ENCODE measurements at regions not wholly inside any gene's neighbourhood (a gene's known extent, or its start where the extent isn't known, plus 50 kb on each side); places are given as distances from the start of the nearest gene placed in this dataset.

DNA sequence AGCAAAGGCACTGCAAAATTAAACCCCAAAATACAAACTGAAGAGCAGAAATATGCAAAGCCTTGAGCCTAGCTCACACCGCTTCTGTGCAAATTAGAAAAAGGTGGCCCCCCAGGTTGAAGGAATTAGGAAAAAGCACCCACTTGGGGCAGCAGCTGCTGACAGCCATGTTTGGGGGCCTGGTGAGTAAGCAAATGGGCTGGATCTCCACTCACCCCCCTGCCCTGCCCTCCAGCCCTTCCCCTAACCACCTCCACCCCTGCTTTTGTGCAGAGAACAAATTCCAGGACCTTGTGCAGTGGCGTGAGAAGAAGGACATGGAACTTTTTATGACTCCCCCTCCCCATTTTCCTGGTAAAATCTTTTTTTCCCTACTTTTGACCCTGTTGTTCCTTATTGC, 92.0 kb upstream of the DNAH5 start:
- DNase-seq (ENCODE audit: low spot score) (no peak), ATAC-seq (ENCODE audit: low FRiP score) (peak; percentile 25)
- TF ChIP-seq, protein P1, sequence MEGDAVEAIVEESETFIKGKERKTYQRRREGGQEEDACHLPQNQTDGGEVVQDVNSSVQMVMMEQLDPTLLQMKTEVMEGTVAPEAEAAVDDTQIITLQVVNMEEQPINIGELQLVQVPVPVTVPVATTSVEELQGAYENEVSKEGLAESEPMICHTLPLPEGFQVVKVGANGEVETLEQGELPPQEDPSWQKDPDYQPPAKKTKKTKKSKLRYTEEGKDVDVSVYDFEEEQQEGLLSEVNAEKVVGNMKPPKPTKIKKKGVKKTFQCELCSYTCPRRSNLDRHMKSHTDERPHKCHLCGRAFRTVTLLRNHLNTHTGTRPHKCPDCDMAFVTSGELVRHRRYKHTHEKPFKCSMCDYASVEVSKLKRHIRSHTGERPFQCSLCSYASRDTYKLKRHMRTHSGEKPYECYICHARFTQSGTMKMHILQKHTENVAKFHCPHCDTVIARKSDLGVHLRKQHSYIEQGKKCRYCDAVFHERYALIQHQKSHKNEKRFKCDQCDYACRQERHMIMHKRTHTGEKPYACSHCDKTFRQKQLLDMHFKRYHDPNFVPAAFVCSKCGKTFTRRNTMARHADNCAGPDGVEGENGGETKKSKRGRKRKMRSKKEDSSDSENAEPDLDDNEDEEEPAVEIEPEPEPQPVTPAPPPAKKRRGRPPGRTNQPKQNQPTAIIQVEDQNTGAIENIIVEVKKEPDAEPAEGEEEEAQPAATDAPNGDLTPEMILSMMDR (IDR thresholded peaks at IDR 0.05) = no peak

- peak; percentile 95 for ATAC-seq (ENCODE audit: low FRiP score)
- TF ChIP-seq, protein P1 (IDR thresholded peaks at IDR 0.05) = no peak
Measured at GRCh38 chr5:14035859-14036503, 91.5 kb upstream of the DNAH5 start.

GRCh38 chr5:14034963-14035362, 90.5 kb upstream of the DNAH5 start:
- ATAC-seq (ENCODE audit: low FRiP score) = no peak
- TF ChIP-seq, protein P1 (IDR thresholded peaks at IDR 0.05) = no peak
- DNase-seq (ENCODE audit: low spot score) = no peak

More at GRCh38 chr5:14035859-14036503, 91.5 kb upstream of the DNAH5 start:
- no peak for DNase-seq (ENCODE audit: low spot score)

DNA sequence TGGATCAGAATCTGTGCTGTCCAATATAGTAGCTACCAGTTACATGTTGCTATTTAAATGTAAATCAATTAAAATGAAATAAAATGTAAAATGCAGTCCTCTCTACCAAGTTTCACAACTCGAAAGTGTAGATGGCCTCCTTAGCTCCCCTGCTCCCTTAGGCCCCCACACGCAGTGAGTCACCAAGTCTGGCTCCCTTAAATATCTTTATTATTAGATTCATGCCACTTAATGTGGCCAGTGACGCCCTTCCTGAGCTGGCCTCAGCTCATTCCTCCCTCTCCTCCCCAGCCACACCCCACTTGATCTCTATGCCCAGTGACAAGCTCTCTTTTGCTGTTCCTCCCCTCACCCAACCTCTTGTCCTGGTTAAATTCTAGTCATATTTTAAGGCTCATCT, 88.4 kb upstream of the DNAH5 start:
- TF ChIP-seq, protein P1 (IDR thresholded peaks at IDR 0.05) = no peak
- DNase-seq (ENCODE audit: low spot score) = no peak
- no peak for ATAC-seq (ENCODE audit: low FRiP score)

DNA sequence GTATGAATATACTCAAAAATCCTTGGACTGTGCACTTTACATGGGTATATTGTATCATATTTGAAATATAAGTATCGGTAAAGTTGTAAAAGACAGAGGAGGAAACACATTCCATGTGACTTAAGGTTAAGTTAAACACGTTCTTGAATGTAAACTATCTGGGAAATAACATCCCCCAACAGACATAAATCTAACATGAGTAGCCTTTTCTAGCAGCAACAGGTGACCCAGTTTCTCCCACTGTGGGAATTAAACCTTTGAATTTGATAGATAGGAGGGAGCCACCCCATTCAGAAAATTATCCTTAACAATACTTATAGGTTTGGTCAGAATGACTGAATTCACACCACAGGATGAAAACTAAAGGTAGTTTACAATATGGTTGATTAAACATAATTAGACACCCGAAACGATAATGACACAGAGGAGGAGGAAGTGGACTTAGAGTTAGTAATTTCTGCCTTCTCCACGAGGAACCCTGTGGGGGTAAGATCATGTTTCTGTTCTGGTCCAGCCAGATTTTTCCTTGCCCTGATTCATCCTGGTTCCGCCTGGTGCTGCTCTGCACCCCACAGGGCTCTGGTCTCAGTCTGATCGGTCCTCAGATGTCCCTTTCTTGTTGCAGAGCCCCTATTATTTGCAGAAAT, 84.6 kb upstream of the DNAH5 start:
- no peak for DNase-seq (ENCODE audit: low spot score)
- ATAC-seq (ENCODE audit: low FRiP score) = no peak
- TF ChIP-seq, protein P1 (IDR thresholded peaks at IDR 0.05) = no peak

DNA sequence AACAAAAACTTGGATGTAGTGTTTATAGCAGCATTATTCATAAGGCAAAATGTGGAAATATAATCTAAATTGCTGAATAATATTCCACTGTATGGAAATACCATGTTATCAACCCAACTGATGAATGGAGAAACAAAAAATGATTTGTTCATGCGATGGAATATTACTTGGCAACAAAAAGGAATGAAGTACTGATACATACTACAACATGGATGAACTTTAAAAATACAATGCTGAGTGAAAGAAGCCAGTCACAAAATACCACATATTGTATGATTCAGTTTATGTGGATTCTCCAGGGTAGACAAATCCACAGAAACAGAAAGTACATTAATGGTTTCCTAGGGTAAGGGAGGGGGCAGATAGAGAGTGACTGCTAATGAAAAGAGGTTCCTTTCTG, 83.7 kb upstream of the DNAH5 start:
- ATAC-seq (ENCODE audit: low FRiP score) (no peak), DNase-seq (ENCODE audit: low spot score) (no peak)
- TF ChIP-seq, protein P1 (IDR thresholded peaks at IDR 0.05) = no peak
